SK-N-SH (cell line): ENCODE measurements at regions not wholly inside any gene's neighbourhood (a gene's known extent, or its start where the extent isn't known, plus 50 kb on each side); places are given as distances from the start of the nearest gene placed in this dataset.

Source experiments
- CTCF ChIA-PET: fragments of 300-600, 350-600 bp; formaldehyde crosslinking; extraction: SDS; loops from one replicate; lab custom pipeline; 2021; lab: Yijun Ruan, JAX
- POLR2A ChIA-PET: fragments of 350-600 bp; sonication (Branson Sonifier 250); formaldehyde crosslinking; extraction: SDS; loops from one replicate; lab custom pipeline; 2020; ENCODE audit warnings: antibody characterized with exemption, inconsistent platforms; lab: Yijun Ruan, JAX
- DNase-seq: peaks from one replicate; pipeline ENCODE4 v3.0.0; 2012
- H2AFZ ChIP-seq: fragments of 200-600 bp; sonication (generic); 2 replicates; pipeline ENCODE4 v1.8.1; 2016; ENCODE audit warnings: antibody characterized with exemption, mild to moderate bottlenecking, low read depth
- H3F3A ChIP-seq: fragments of 200-600 bp; sonication (generic); replicated peaks from 2 replicates; pipeline ENCODE3; 2016; ENCODE audit warnings: antibody characterized with exemption, mild to moderate bottlenecking; ENCODE audit not compliant: insufficient read depth
- H3K27ac ChIP-seq, 2 experiments: fragments of 200-500 bp in 1 of 2; fragments of 200-600 bp in 1 of 2; sonication (Bioruptor generic) in 1 of 2; sonication (generic), shearing (Covaris generic) in 1 of 2; 2 replicates each; pipeline versions ENCODE4 v1.5.1 to v1.6.1; 2014 to 2016; ENCODE audit warnings: low read depth in 2 of 2, inconsistent platforms in 1 of 2, low read length in 1 of 2, mild to moderate bottlenecking in 1 of 2, mixed read lengths in 1 of 2
- H3K27me3 ChIP-seq: fragments of 200-600 bp; sonication (generic), shearing (Covaris generic); 2 replicates; pipeline ENCODE4 v1.6.1; 2016; ENCODE audit warnings: mixed run types; ENCODE audit not compliant: insufficient read depth
- H3K36me3 ChIP-seq, 2 experiments: fragments of 200-500 bp in 1 of 2; fragments of 200-600 bp in 1 of 2; sonication (Bioruptor generic) in 1 of 2; sonication (generic) in 1 of 2; replicated peaks in 1 of 2; 2 replicates each; pipeline versions ENCODE3 to v1.5.1; 2014 to 2016; ENCODE audit warnings: low read length in 1 of 2, mild to moderate bottlenecking in 1 of 2; ENCODE audit not compliant: insufficient read depth in 2 of 2, control insufficient read depth in 1 of 2
- H3K4me1 ChIP-seq, 2 experiments: fragments of 200-500 bp in 1 of 2; fragments of 200-600 bp in 1 of 2; sonication (Bioruptor generic) in 1 of 2; sonication (generic), shearing (Covaris generic) in 1 of 2; 2 replicates each; pipeline versions ENCODE4 v1.5.1 to v1.6.1; 2014 to 2016; ENCODE audit warnings: low read depth in 1 of 2, low read length in 1 of 2, mixed run types in 1 of 2; ENCODE audit not compliant: insufficient read depth in 2 of 2, control insufficient read depth in 1 of 2
- H3K4me2 ChIP-seq: fragments of 200-600 bp; sonication (generic), shearing (Covaris generic); 2 replicates; pipeline ENCODE4 v1.6.1; 2017; ENCODE audit warnings: mixed run types
- H3K4me3 ChIP-seq, 2 experiments: fragments of 200-500 bp in 1 of 2; fragments of 200-600 bp in 1 of 2; sonication (Bioruptor generic) in 1 of 2; sonication (generic), shearing (Covaris generic) in 1 of 2; 2 replicates each; pipeline versions ENCODE4 v1.5.1 to v1.8.1; 2014 to 2016; ENCODE audit warnings: low read depth in 2 of 2, inconsistent platforms in 1 of 2, low read length in 1 of 2, mild to moderate bottlenecking in 1 of 2, mixed read lengths in 1 of 2, moderate library complexity in 1 of 2
- H3K79me2 ChIP-seq: fragments of 200-600 bp; sonication (generic); 2 replicates; pipeline ENCODE4 v1.8.1; 2017; ENCODE audit warnings: mild to moderate bottlenecking; ENCODE audit not compliant: insufficient read depth
- H3K9ac ChIP-seq: fragments of 200-600 bp; sonication (generic); 2 replicates; pipeline ENCODE4 v1.6.1; 2017; ENCODE audit warnings: mixed run types
- H3K9me2 ChIP-seq: fragments of 200-600 bp; sonication (generic); 2 replicates; pipeline ENCODE4 v1.6.1; 2017; ENCODE audit warnings: mixed run types
- H3K9me3 ChIP-seq: fragments of 200-600 bp; sonication (generic); 2 replicates; pipeline ENCODE4 v1.6.1; 2017; ENCODE audit warnings: mixed run types, mild to moderate bottlenecking, moderate library complexity
- H4K20me1 ChIP-seq: fragments of 200-600 bp; sonication (generic); 2 replicates; pipeline ENCODE4 v1.6.1; 2017; ENCODE audit warnings: mild to moderate bottlenecking, mixed run types; ENCODE audit not compliant: insufficient read depth
- CTCF ChIP-seq: fragments of 200-600 bp; sonication (generic); IDR thresholded peaks from 2 replicates; pipeline ENCODE4 v1.6.1; 2017; ENCODE audit warnings: antibody characterized with exemption, mild to moderate bottlenecking, moderate library complexity
- ELF1 ChIP-seq: IDR thresholded peaks from 2 replicates; pipeline ENCODE4 v1.4.0; 2012
- FOXJ3 ChIP-seq: sonication (generic); formaldehyde crosslinking; IDR thresholded peaks from 2 replicates; pipeline ENCODE4 v1.5.1; 2020; ENCODE audit warnings: mild to moderate bottlenecking, missing genetic modification reagents
- FOXM1 ChIP-seq: IDR thresholded peaks from 2 replicates; pipeline ENCODE4 v1.4.0; 2012; ENCODE audit warnings: low read depth, mild to moderate bottlenecking
- GABPA ChIP-seq: IDR thresholded peaks from 2 replicates; pipeline ENCODE4 v1.4.0; 2012; ENCODE audit warnings: low read depth, mild to moderate bottlenecking
- GATA2 ChIP-seq: sonication (generic); formaldehyde crosslinking; IDR thresholded peaks from 2 replicates; pipeline ENCODE4 v1.5.0; 2020; ENCODE audit warnings: mild to moderate bottlenecking, missing genetic modification reagents
- IRF3 ChIP-seq: fragments of 150-350 bp; IDR thresholded peaks from 2 replicates; pipeline ENCODE4 v1.6.1; 2016; ENCODE audit warnings: mild to moderate bottlenecking, low read depth, low read length
- JUND ChIP-seq: IDR thresholded peaks from 2 replicates; pipeline ENCODE4 v1.4.0; 2012
- MAX ChIP-seq: IDR thresholded peaks from 2 replicates; pipeline ENCODE4 v1.4.0; 2012; ENCODE audit warnings: low read depth
- PBX3 ChIP-seq: IDR thresholded peaks from 2 replicates; pipeline ENCODE4; 2012
- RFX5 ChIP-seq: IDR thresholded peaks from 2 replicates; pipeline ENCODE4 v1.6.1; 2012; ENCODE audit warnings: mild to moderate bottlenecking, improper control_type of control experiment, low read length
- RXRA ChIP-seq: IDR thresholded peaks from 2 replicates; pipeline ENCODE4 v1.4.0; 2012; ENCODE audit warnings: low read depth, mild to moderate bottlenecking, borderline replicate concordance
- TAF1 ChIP-seq: IDR thresholded peaks from 2 replicates; pipeline ENCODE4 v1.6.1; 2012; ENCODE audit warnings: low read depth, mild to moderate bottlenecking, low read length, moderate library complexity, borderline replicate concordance
- TCF12 ChIP-seq: IDR thresholded peaks from 2 replicates; pipeline ENCODE4 v1.4.0; 2012
- USF1 ChIP-seq: IDR thresholded peaks from 2 replicates; pipeline ENCODE4 v1.4.0; 2012; ENCODE audit warnings: low read depth, borderline replicate concordance
- YY1 ChIP-seq: IDR thresholded peaks from 2 replicates; pipeline ENCODE4 v1.4.0; 2012; ENCODE audit warnings: low read depth, mild to moderate bottlenecking
- WGBS: methylation state at CpG from one replicate; pipeline ENCODE4 v1.1.6; 2017; ENCODE audit warnings: low lambda C conversion rate; 5-methylcytosine and 5-hydroxymethylcytosine counted together

- ChIA-PET POLR2A (no interaction called here), CTCF (no interaction called here)
- Histone ChIP-seq H3K79me2 (no peaks in the 10 kb centered on the region), H3K27ac (no peak overlapping the region), H3F3A (no peaks in the 10 kb centered on the region), H3K9me2 (no peaks in the 10 kb centered on the region), H4K20me1 (no peaks in the 10 kb centered on the region), H3K27me3 (no peaks in the 10 kb centered on the region), H2AFZ (no peak overlapping the region), H3K4me2 (no peak overlapping the region), H3K4me3 (no peak overlapping the region), H3K9ac (no peak overlapping the region), H3K4me1 (no peaks in the 10 kb centered on the region), H3K9me3 (no peaks in the 10 kb centered on the region)
- no peak for DNase-seq
- WGBS: 9% methylated on average over 4 of the region's 4 CpGs
- TF ChIP-seq USF1 (no peak), GATA2 (CRISPR knock-in tag) (no peak), YY1 (no peak), FOXM1 (no peak), MAX (no peak), TAF1 (no peak), FOXJ3 (CRISPR knock-in tag) (no peak), PBX3 (no peak), TCF12 (no peak), CTCF (no peak), IRF3 (no peak), RFX5 (no peak), GABPA (no peak), JUND (no peak), RXRA (no peak), ELF1 (no peak)
- TF ChIP-seq, all 33 proteins: peak for 0
- no peaks in the 10 kb centered on the region for H3K36me3 ChIP-seq
Measured at GRCh38 chr5:88377705-88378656, 109.3 kb upstream of the TMEM161B start.
